Mesothelial cell of epicardium (in vitro differentiated cells): ENCODE measurements at regions not wholly inside any gene's neighbourhood (a gene's known extent, or its start where the extent isn't known, plus 50 kb on each side); places are given as distances from the start of the nearest gene placed in this dataset.

Experiments used
- DNase-seq, 2 experiments: peaks; one replicate each; pipeline ENCODE4 v3.0.0; 2021; ENCODE audit warnings: low spot score in 2 of 2; ENCODE audit not compliant: unreplicated experiment in 2 of 2
- H3K27ac Mint-ChIP-seq: 2 replicates; pipeline ENCODE4 v1.8.0; 2021; ENCODE audit warnings: mixed read lengths
- H3K27me3 Mint-ChIP-seq: 2 replicates; pipeline ENCODE4 v1.8.0; 2021; ENCODE audit warnings: low read depth, mixed read lengths
- H3K36me3 Mint-ChIP-seq: 2 replicates; pipeline ENCODE4 v1.8.0; 2021; ENCODE audit warnings: mixed read lengths
- H3K4me1 Mint-ChIP-seq: 2 replicates; pipeline ENCODE4 v1.8.0; 2021; ENCODE audit warnings: mixed read lengths
- H3K4me3 Mint-ChIP-seq: 2 replicates; pipeline ENCODE4 v1.8.0; 2021; ENCODE audit warnings: mild to moderate bottlenecking, moderate library complexity, mixed read lengths
- H3K9me3 Mint-ChIP-seq: 2 replicates; pipeline ENCODE4 v1.8.0; 2021; ENCODE audit warnings: mixed read lengths
- CTCF ChIP-seq: fragments of 200-600 bp; sonication (generic); IDR thresholded peaks from one replicate; pipeline ENCODE4 v1.5.0; 2021; ENCODE audit warnings: antibody characterized with exemption; ENCODE audit not compliant: unreplicated experiment

GRCh38 chr10:111956841-111957240, 226.7 kb downstream of the GPAM start:
- no peak overlapping the region for H3K4me3 Mint-ChIP-seq
- H3K36me3 Mint-ChIP-seq: no peaks in the 10 kb centered on the region
- TF ChIP-seq CTCF: no peak
- no peak for DNase-seq
- peaks cover 28% of the 10 kb centered on the region for H3K9me3 Mint-ChIP-seq
- no peak overlapping the region for H3K27ac Mint-ChIP-seq
- no peaks in the 10 kb centered on the region for H3K27me3 Mint-ChIP-seq
- H3K4me1 Mint-ChIP-seq: no peaks in the 10 kb centered on the region

- H3K4me1 Mint-ChIP-seq: no peaks in the 10 kb centered on the region
- no peak overlapping the region for H3K4me3 Mint-ChIP-seq
- TF ChIP-seq CTCF: no peak
- no peaks in the 10 kb centered on the region for H3K36me3 Mint-ChIP-seq
- no peak for DNase-seq
- peaks cover 18% of the 10 kb centered on the region for H3K9me3 Mint-ChIP-seq
- H3K27me3 Mint-ChIP-seq: peaks cover 8% of the 10 kb centered on the region
- H3K27ac Mint-ChIP-seq: no peak overlapping the region
These were observed 220.6 kb downstream of the GPAM start for GRCh38 chr10:111962951-111963350.

- Mint-ChIP-seq H3K4me3 (no peak overlapping the region), H3K27me3 (peaks cover 10% of the 10 kb centered on the region), H3K36me3 (no peaks in the 10 kb centered on the region), H3K4me1 (no peaks in the 10 kb centered on the region), H3K9me3 (peaks cover 13% of the 10 kb centered on the region), H3K27ac (no peak overlapping the region)
- TF ChIP-seq CTCF: no peak
- no peak for DNase-seq
These were observed 216.4 kb downstream of the GPAM start for GRCh38 chr10:111967116-111967515.

GRCh38 chr10:111967547-111967946, 216.0 kb downstream of the GPAM start:
- Mint-ChIP-seq H3K9me3 (peaks cover 13% of the 10 kb centered on the region), H3K27ac (no peak overlapping the region), H3K4me3 (no peak overlapping the region), H3K4me1 (no peaks in the 10 kb centered on the region), H3K27me3 (peaks cover 10% of the 10 kb centered on the region), H3K36me3 (no peaks in the 10 kb centered on the region)
- DNase-seq: no peak
- no peak for TF ChIP-seq CTCF

GRCh38 chr10:111968647-111969046, 214.9 kb downstream of the GPAM start:
- Mint-ChIP-seq H3K4me3 (no peak overlapping the region), H3K27ac (no peak overlapping the region), H3K36me3 (no peaks in the 10 kb centered on the region), H3K4me1 (no peaks in the 10 kb centered on the region), H3K9me3 (peaks cover 13% of the 10 kb centered on the region), H3K27me3 (peaks cover 10% of the 10 kb centered on the region)
- no peak for TF ChIP-seq CTCF
- DNase-seq: no peak

- Mint-ChIP-seq H3K4me1 (no peaks in the 10 kb centered on the region), H3K4me3 (no peak overlapping the region), H3K9me3 (peaks cover 13% of the 10 kb centered on the region), H3K27me3 (peaks cover 13% of the 10 kb centered on the region), H3K27ac (no peak overlapping the region), H3K36me3 (no peaks in the 10 kb centered on the region)
- DNase-seq: no peak
- no peak for TF ChIP-seq CTCF
These were observed 213.5 kb downstream of the GPAM start for GRCh38 chr10:111970111-111970510.
